ENCODE measurements at regions not wholly inside any gene's neighbourhood (a gene's known extent, or its start where the extent isn't known, plus 50 kb on each side); places are given as distances from the start of the nearest gene placed in this dataset.
"Not testable (repeated sequence)": the region's sequence is repeated elsewhere in the genome, so short reads cannot be mapped to it uniquely, and the experiment has no call there.

GRCh38 chr5:92610435-92610834 lies 970.6 kb downstream of the NR2F1-AS1 start:
- not testable (repeated sequence) for TF ChIP-seq JUNB (IDR thresholded peaks at IDR 0.05); CTCF (IDR thresholded peaks at IDR 0.05 in 2 of 3, conservative IDR thresholded peaks at IDR 0.05 in 1 of 3; ENCODE audit: control insufficient read depth in 2 of 3, extremely low read depth in 1 of 3, insufficient read depth in 1 of 3, low read depth in 3 of 3, low read length in 3 of 3); POLR2A (IDR thresholded peaks at IDR 0.05; ENCODE audit: low read depth, low read length); CHD1 (IDR thresholded peaks at IDR 0.05; ENCODE audit: low read depth, low read length)
- TF ChIP-seq, protein P1, sequence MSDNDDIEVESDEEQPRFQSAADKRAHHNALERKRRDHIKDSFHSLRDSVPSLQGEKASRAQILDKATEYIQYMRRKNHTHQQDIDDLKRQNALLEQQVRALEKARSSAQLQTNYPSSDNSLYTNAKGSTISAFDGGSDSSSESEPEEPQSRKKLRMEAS (IDR thresholded peaks at IDR 0.05; ENCODE audit: low read depth, low read length) = not testable (repeated sequence)
- TF ChIP-seq, protein P2, sequence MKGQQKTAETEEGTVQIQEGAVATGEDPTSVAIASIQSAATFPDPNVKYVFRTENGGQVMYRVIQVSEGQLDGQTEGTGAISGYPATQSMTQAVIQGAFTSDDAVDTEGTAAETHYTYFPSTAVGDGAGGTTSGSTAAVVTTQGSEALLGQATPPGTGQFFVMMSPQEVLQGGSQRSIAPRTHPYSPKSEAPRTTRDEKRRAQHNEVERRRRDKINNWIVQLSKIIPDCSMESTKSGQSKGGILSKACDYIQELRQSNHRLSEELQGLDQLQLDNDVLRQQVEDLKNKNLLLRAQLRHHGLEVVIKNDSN (IDR thresholded peaks at IDR 0.05; ENCODE audit: borderline replicate concordance, extremely low read length, insufficient read depth, low read depth, low read length) = not testable (repeated sequence)
- TF ChIP-seq, protein P3, sequence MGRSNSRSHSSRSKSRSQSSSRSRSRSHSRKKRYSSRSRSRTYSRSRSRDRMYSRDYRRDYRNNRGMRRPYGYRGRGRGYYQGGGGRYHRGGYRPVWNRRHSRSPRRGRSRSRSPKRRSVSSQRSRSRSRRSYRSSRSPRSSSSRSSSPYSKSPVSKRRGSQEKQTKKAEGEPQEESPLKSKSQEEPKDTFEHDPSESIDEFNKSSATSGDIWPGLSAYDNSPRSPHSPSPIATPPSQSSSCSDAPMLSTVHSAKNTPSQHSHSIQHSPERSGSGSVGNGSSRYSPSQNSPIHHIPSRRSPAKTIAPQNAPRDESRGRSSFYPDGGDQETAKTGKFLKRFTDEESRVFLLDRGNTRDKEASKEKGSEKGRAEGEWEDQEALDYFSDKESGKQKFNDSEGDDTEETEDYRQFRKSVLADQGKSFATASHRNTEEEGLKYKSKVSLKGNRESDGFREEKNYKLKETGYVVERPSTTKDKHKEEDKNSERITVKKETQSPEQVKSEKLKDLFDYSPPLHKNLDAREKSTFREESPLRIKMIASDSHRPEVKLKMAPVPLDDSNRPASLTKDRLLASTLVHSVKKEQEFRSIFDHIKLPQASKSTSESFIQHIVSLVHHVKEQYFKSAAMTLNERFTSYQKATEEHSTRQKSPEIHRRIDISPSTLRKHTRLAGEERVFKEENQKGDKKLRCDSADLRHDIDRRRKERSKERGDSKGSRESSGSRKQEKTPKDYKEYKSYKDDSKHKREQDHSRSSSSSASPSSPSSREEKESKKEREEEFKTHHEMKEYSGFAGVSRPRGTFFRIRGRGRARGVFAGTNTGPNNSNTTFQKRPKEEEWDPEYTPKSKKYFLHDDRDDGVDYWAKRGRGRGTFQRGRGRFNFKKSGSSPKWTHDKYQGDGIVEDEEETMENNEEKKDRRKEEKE (IDR thresholded peaks at IDR 0.05) = not testable (repeated sequence)
- TF ChIP-seq, protein P4, sequence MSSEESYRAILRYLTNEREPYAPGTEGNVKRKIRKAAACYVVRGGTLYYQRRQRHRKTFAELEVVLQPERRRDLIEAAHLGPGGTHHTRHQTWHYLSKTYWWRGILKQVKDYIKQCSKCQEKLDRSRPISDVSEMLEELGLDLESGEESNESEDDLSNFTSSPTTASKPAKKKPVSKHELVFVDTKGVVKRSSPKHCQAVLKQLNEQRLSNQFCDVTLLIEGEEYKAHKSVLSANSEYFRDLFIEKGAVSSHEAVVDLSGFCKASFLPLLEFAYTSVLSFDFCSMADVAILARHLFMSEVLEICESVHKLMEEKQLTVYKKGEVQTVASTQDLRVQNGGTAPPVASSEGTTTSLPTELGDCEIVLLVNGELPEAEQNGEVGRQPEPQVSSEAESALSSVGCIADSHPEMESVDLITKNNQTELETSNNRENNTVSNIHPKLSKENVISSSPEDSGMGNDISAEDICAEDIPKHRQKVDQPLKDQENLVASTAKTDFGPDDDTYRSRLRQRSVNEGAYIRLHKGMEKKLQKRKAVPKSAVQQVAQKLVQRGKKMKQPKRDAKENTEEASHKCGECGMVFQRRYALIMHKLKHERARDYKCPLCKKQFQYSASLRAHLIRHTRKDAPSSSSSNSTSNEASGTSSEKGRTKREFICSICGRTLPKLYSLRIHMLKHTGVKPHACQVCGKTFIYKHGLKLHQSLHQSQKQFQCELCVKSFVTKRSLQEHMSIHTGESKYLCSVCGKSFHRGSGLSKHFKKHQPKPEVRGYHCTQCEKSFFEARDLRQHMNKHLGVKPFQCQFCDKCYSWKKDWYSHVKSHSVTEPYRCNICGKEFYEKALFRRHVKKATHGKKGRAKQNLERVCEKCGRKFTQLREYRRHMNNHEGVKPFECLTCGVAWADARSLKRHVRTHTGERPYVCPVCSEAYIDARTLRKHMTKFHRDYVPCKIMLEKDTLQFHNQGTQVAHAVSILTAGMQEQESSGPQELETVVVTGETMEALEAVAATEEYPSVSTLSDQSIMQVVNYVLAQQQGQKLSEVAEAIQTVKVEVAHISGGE (CRISPR knock-in tag; IDR thresholded peaks at IDR 0.05) = not testable (repeated sequence)
- TF ChIP-seq, protein P5, sequence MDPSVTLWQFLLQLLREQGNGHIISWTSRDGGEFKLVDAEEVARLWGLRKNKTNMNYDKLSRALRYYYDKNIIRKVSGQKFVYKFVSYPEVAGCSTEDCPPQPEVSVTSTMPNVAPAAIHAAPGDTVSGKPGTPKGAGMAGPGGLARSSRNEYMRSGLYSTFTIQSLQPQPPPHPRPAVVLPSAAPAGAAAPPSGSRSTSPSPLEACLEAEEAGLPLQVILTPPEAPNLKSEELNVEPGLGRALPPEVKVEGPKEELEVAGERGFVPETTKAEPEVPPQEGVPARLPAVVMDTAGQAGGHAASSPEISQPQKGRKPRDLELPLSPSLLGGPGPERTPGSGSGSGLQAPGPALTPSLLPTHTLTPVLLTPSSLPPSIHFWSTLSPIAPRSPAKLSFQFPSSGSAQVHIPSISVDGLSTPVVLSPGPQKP (IDR thresholded peaks at IDR 0.05; ENCODE audit: low read depth, low read length) = not testable (repeated sequence)

Measured in GM12878 (cell line).